ENCODE measurements at regions not wholly inside any gene's neighbourhood (a gene's known extent, or its start where the extent isn't known, plus 50 kb on each side); places are given as distances from the start of the nearest gene placed in this dataset.

DNA sequence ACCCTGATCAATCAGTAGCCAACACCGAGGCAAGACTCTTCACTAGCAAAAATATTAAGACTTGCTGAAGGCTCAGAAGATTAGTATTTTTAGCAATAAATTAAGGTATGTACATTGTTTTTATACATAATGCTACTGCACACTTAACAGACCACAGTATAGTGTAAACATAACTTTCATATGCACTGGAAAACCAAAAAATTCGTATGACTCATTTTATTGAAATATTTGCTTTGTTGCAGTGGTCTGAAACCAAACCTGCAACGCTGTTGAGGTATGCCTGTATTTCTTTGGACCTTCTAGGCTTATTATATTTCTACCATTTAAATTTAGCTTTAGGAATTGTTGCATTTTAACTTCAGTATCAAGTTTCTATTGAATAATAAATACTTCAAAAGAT is 65.8 kb upstream of the BCL9 start:
- Mint-ChIP-seq H3K4me3 (no peak overlapping the region), H3K4me1 (ENCODE audit: low read depth in 2 of 2) (no peaks in the 10 kb centered on the region), H3K27ac (no peak overlapping the region), H3K27me3 (peaks cover 52 to 78% of the 10 kb centered on the region in 2 donors), H3K36me3 (ENCODE audit: insufficient read depth) (no peaks in the 10 kb centered on the region), H3K9me3 (no peaks in the 10 kb centered on the region)
- DNase-seq = no peak
- ATAC-seq (replicated peaks) = no peak

DNA sequence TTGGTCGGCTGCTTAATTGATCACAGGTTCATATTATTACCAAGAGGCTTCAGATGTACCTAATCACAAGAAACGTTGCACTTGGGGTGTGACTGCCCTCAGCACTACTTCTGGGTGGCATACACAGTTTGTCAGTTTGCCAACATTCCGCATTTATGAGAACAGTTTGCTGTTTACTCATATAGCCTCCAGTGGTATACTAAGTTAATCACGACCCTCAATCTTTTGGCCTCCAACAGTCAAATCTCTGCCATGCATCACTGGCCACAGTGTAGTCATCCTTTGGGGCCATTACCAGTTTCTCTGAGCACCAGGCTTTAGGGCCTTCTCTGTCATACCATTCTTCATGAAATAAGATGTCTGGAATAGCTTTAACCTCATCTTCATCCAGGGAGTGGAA is 62.8 kb upstream of the BCL9 start:
- H3K27ac Mint-ChIP-seq = no peak overlapping the region
- H3K4me3 Mint-ChIP-seq = no peak overlapping the region
- ATAC-seq (replicated peaks) (no peak), DNase-seq (no peak)
- peaks cover 38 to 64% of the 10 kb centered on the region in 2 donors for H3K27me3 Mint-ChIP-seq
- H3K4me1 Mint-ChIP-seq (ENCODE audit: low read depth in 2 of 2) = no peaks in the 10 kb centered on the region
- no peaks in the 10 kb centered on the region for H3K36me3 Mint-ChIP-seq (ENCODE audit: insufficient read depth)
- H3K9me3 Mint-ChIP-seq = no peaks in the 10 kb centered on the region

DNA sequence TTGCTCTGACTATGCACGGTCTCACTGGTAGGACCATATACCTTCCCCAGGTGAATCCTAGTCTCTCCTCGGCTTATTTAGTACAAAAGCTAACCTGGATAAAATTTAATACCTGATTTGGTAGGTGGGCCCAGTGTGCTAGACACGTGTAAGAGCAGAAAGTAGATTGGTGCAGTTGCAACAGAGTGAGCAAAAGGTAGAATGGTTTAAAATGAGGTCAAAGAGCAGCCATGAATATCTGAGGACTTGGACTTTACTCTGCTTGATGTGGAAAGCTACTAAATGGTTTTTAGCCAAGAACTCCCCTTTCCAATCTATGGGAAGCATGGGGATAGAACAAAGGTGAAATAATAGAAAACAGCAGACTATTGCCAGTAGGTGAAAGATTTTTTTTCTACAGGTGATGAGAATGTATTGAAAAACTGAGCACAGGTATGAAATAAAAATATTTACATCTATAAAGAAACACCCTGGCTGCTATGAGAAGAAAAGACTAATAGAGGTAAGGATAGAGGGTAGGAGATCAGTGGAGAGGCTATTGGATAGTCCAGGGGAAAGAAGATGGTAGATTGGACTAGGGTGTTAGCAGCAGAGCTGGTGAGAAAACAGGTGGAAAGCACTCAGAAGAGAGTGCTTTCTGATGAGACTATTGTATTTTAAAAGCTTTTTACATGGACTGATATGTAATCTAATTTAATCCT is 61.3 kb upstream of the BCL9 start:
- DNase-seq = no peak
- H3K4me3 Mint-ChIP-seq = no peak overlapping the region
- no peaks in the 10 kb centered on the region for H3K9me3 Mint-ChIP-seq
- no peaks in the 10 kb centered on the region for H3K4me1 Mint-ChIP-seq (ENCODE audit: low read depth in 2 of 2)
- no peak for ATAC-seq (replicated peaks)
- no peak overlapping the region for H3K27ac Mint-ChIP-seq
- H3K27me3 Mint-ChIP-seq = peaks cover 42 to 55% of the 10 kb centered on the region in 2 donors
- H3K36me3 Mint-ChIP-seq (ENCODE audit: insufficient read depth) = no peaks in the 10 kb centered on the region

DNA sequence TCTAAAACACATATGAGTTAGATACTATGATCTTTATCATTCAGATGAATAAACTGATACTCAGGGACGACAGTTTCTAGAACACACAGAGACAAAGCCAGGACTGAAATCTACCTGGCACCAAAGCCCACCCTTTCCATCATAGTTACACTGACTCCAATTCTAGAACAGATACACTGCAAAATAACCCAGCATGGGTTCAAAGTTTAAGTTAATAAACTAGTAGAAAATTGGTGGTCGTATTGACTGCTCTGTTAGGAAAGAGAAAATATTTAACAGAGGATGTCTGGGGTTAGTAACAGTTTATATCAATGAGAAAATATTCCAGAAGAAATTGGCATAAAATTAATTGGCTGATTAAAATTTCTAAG is 60.8 kb upstream of the BCL9 start:
- H3K36me3 Mint-ChIP-seq (ENCODE audit: insufficient read depth) = no peaks in the 10 kb centered on the region
- H3K4me1 Mint-ChIP-seq (ENCODE audit: low read depth in 2 of 2) = no peaks in the 10 kb centered on the region
- no peak for ATAC-seq (replicated peaks)
- H3K27ac Mint-ChIP-seq = no peak overlapping the region
- peaks cover 42 to 53% of the 10 kb centered on the region in 2 donors for H3K27me3 Mint-ChIP-seq
- H3K4me3 Mint-ChIP-seq = no peak overlapping the region
- no peaks in the 10 kb centered on the region for H3K9me3 Mint-ChIP-seq
- DNase-seq = no peak

GRCh38 chr1:147486876-147487656 is 54.2 kb upstream of the BCL9 start:
- H3K4me1 Mint-ChIP-seq (ENCODE audit: low read depth in 2 of 2) = no peaks in the 10 kb centered on the region
- no peak for DNase-seq
- no peak overlapping the region for H3K27ac Mint-ChIP-seq
- H3K36me3 Mint-ChIP-seq (ENCODE audit: insufficient read depth) = no peaks in the 10 kb centered on the region
- no peak overlapping the region for H3K4me3 Mint-ChIP-seq
- peaks cover 11 to 16% of the 10 kb centered on the region in 2 donors for H3K27me3 Mint-ChIP-seq
- no peak for ATAC-seq (replicated peaks)
- no peaks in the 10 kb centered on the region for H3K9me3 Mint-ChIP-seq

DNA sequence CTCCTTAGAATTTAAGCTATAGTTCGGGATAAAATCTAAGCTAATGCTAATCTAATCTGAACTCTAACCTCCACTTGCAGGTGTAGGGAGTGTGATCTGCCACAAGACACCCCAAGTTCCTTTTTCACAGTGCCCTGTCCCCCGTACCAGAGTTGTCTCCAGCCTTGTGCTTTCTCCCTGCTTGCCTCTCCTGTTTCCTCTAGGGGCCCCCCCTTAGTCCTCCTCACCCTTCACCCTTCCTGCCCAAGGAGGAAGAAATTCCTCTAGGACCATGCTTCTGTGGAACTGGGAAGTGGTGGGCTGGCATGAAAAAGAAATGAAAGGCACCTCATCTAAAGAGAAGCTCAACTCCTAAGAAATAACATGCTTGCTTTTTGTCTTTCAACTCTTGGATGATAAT is 50.2 kb upstream of the BCL9 start:
- Mint-ChIP-seq H3K36me3 (ENCODE audit: insufficient read depth) (no peaks in the 10 kb centered on the region), H3K27ac (no peak overlapping the region), H3K27me3 (peaks cover 9 to 16% of the 10 kb centered on the region in 2 donors), H3K4me3 (no peak overlapping the region), H3K9me3 (no peaks in the 10 kb centered on the region), H3K4me1 (ENCODE audit: low read depth in 2 of 2) (no peaks in the 10 kb centered on the region)
- DNase-seq = no peak
- no peak for ATAC-seq (replicated peaks)

All from effector memory CD8-positive, alpha-beta T cell (primary cell).